ENCODE measurements at regions not wholly inside any gene's neighbourhood (a gene's known extent, or its start where the extent isn't known, plus 50 kb on each side); places are given as distances from the start of the nearest gene placed in this dataset.

DNA sequence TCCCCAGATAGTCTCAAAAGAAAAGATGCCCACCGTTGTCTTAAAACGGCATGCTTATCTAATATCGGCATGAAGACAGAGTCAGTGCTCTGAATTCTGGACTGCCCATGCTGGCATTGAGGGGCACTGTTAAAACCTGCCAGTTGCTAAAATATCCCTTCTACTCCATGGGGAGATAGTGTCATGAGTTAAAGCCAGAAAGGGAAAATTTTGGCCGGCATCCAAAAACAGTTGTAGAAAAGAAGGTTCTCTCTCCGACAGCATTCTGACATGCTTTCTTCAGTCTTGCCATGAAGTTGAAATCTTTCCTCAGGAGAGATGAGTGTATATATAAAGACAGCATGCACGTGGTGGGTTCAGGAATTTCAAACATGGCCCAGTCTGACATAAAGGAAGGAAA, 401.3 kb upstream of the PIK3C3 start:
- Histone ChIP-seq H2AK5ac (ENCODE audit: low read depth, low read length) (no peak overlapping the region), H3K4me3 (ENCODE audit: low read length in 2 of 2) (no peak overlapping the region), H2BK5ac (ENCODE audit: low read length) (no peak overlapping the region), H3K79me1 (ENCODE audit: low read depth, low read length) (no peaks in the 10 kb centered on the region), H3K4me1 (ENCODE audit: control insufficient read depth in 2 of 2, insufficient read depth in 1 of 2, low read depth in 1 of 2, low read length in 2 of 2) (no peaks in the 10 kb centered on the region), H3K27ac (replicated peaks; ENCODE audit: low read length) (no peak overlapping the region), H2BK120ac (ENCODE audit: low read depth, low read length) (no peak overlapping the region), H3K9me3 (replicated peaks in 1 of 2; ENCODE audit: control insufficient read depth in 2 of 2, insufficient read depth in 1 of 2, low read depth in 1 of 2, low read length in 2 of 2) (no peaks in the 10 kb centered on the region), H3K23ac (ENCODE audit: low read depth, low read length, poor library complexity) (no peak overlapping the region), H4K8ac (ENCODE audit: low read depth, low read length) (no peak overlapping the region), H4K91ac (ENCODE audit: low read depth, low read length, poor library complexity) (no peak overlapping the region), H3K27me3 (ENCODE audit: control insufficient read depth in 3 of 3, insufficient read depth in 3 of 3, low read depth in 1 of 3, low read length in 3 of 3) (no peaks in the 10 kb centered on the region), H3K4me2 (ENCODE audit: insufficient read depth, low read length, poor library complexity, severe bottlenecking) (no peak overlapping the region), H3K18ac (ENCODE audit: low read length) (no peak overlapping the region), H2BK12ac (ENCODE audit: low read length) (no peak overlapping the region), H3K9ac (ENCODE audit: low read depth, low read length, poor library complexity) (no peak overlapping the region), H2AFZ (ENCODE audit: low read length) (no peak overlapping the region), H3K36me3 (replicated peaks in 1 of 2; ENCODE audit: control insufficient read depth in 2 of 2, insufficient read depth in 2 of 2, low read length in 2 of 2) (no peaks in the 10 kb centered on the region), H3K4ac (ENCODE audit: low read length) (no peak overlapping the region), H2BK15ac (ENCODE audit: low read length) (no peak overlapping the region), H3K14ac (ENCODE audit: low read length) (no peak overlapping the region)
- DNase-seq (ENCODE audit: low spot score), result no peak
- WGBS, 2 donors (ENCODE audit: extremely low coverage in 2 of 2, insufficient read length in 2 of 2, insufficient replicate concordance in 1 of 2), result no CpG with 5 or more reads among the region's 6 CpGs

DNA sequence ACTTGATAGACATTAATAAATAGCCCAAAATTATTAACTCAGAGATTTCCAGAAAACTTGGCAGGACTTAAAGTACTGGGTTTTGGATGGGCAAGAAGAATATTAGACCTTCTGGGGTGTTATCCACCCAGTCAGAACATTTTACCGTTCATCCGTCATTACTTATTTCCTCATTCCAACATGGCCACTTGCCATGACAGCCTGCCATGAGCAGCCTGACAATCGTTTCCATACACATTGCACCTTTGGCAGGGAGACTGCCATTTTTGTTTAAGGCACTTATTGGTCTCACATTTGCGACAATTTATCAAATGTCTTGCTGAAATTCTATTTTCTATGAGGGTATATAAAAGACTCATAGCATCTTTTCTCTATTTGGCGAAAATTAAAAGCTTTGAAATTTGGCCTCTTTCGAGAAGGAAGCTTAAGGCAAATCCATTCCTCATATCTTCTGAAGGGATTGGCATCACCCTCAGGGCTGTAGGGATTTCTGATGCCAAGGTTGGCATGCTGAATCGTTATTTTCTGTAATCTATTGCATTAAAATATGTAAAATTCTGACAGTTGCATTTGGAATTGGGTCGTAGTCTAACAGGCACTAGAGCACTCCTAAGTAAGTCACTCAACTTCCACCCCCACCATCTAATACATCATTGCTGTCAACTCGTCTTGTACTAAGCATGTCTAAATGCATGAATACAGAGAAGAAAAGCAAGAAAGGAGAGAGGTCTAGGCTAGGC, 406.3 kb upstream of the PIK3C3 start:
- Histone ChIP-seq H2AFZ (ENCODE audit: low read length) (no peak overlapping the region), H2BK15ac (ENCODE audit: low read length) (no peak overlapping the region), H2BK120ac (ENCODE audit: low read depth, low read length) (no peak overlapping the region), H3K36me3 (replicated peaks in 1 of 2; ENCODE audit: control insufficient read depth in 2 of 2, insufficient read depth in 2 of 2, low read length in 2 of 2) (no peaks in the 10 kb centered on the region), H3K14ac (ENCODE audit: low read length) (no peak overlapping the region), H3K9ac (ENCODE audit: low read depth, low read length, poor library complexity) (no peak overlapping the region), H3K18ac (ENCODE audit: low read length) (no peak overlapping the region), H3K23ac (ENCODE audit: low read depth, low read length, poor library complexity) (no peak overlapping the region), H3K79me1 (ENCODE audit: low read depth, low read length) (no peaks in the 10 kb centered on the region), H3K9me3 (replicated peaks in 1 of 2; ENCODE audit: control insufficient read depth in 2 of 2, insufficient read depth in 1 of 2, low read depth in 1 of 2, low read length in 2 of 2) (no peaks in the 10 kb centered on the region), H3K27me3 (ENCODE audit: control insufficient read depth in 3 of 3, insufficient read depth in 3 of 3, low read depth in 1 of 3, low read length in 3 of 3) (no peaks in the 10 kb centered on the region), H3K4ac (ENCODE audit: low read length) (no peak overlapping the region), H3K4me1 (ENCODE audit: control insufficient read depth in 2 of 2, insufficient read depth in 1 of 2, low read depth in 1 of 2, low read length in 2 of 2) (no peaks in the 10 kb centered on the region), H3K4me2 (ENCODE audit: insufficient read depth, low read length, poor library complexity, severe bottlenecking) (no peak overlapping the region), H2BK5ac (ENCODE audit: low read length) (no peak overlapping the region), H4K91ac (ENCODE audit: low read depth, low read length, poor library complexity) (no peak overlapping the region), H4K8ac (ENCODE audit: low read depth, low read length) (no peak overlapping the region), H3K27ac (replicated peaks; ENCODE audit: low read length) (no peak overlapping the region), H2BK12ac (ENCODE audit: low read length) (no peak overlapping the region), H3K4me3 (ENCODE audit: low read length in 2 of 2) (no peak overlapping the region), H2AK5ac (ENCODE audit: low read depth, low read length) (no peak overlapping the region)
- no peak for DNase-seq (ENCODE audit: low spot score)
- no CpG with 5 or more reads among the region's 9 CpGs for WGBS, 2 donors (ENCODE audit: extremely low coverage in 2 of 2, insufficient read length in 2 of 2, insufficient replicate concordance in 1 of 2)

DNA sequence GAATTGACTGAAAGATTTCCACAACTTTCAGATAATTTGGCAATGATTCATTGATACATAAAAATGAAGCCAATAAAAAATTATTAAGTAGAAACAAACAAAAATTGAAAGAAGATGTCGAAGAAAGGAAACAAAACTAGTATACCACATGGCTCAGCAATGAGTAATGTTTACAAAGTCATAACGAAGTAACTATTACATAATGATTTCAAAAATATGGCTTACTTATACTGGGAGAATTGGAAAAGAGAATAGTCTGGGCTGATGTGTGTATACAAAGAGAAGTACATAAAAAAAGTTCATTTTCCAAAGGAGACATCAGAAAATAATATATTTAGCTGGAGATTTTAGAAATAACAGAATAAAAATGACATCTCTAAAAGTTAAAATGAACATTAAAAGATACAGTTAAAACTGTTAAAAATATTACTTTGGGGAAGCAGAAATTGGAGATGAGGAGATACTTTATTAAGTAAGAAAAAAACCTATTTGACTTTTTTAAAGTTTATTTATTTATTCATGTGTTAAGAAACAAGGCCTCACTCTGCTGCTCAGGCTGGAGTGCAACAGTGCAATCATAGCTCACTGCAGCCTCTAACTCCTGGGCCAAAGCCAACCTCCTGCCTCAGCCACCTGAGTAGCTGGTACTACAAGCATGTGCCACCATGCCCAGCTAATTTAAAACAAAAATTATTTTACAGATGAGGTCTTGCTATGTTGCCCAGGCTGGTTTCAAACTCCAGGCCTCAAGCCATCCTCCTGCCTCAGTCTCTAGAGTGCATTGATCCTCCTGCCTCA, 409.7 kb upstream of the PIK3C3 start:
- H3K4me3 ChIP-seq (ENCODE audit: low read length in 2 of 2), result no peak overlapping the region
- no peak for DNase-seq (ENCODE audit: low spot score)

DNA sequence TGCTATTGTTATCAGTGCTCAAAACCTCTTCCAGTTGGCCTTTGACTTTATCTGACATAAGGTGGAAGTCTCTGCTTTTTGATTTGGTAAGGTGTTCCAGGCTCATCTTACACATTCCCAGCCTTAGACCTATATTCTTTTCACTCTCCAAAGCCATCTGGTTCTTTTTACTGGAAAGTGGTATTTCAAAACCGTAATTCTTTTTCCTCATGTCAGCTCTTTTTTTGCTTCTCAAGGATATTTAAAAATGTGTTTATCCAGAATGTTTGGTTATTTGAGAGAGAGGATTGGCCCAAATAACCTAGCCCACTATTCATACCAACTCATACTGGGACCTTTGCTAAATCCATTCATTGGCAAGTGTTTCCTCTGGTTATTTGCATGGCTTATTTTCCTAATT, 411.2 kb upstream of the PIK3C3 start:
- Histone ChIP-seq H2BK12ac (ENCODE audit: low read length) (no peak overlapping the region), H3K36me3 (replicated peaks in 1 of 2; ENCODE audit: control insufficient read depth in 2 of 2, insufficient read depth in 2 of 2, low read length in 2 of 2) (no peaks in the 10 kb centered on the region), H3K4me2 (ENCODE audit: insufficient read depth, low read length, poor library complexity, severe bottlenecking) (no peak overlapping the region), H2BK5ac (ENCODE audit: low read length) (no peak overlapping the region), H3K9me3 (replicated peaks in 1 of 2; ENCODE audit: control insufficient read depth in 2 of 2, insufficient read depth in 1 of 2, low read depth in 1 of 2, low read length in 2 of 2) (no peaks in the 10 kb centered on the region), H3K4me3 (ENCODE audit: low read length in 2 of 2) (no peak overlapping the region), H4K8ac (ENCODE audit: low read depth, low read length) (no peak overlapping the region), H3K79me1 (ENCODE audit: low read depth, low read length) (no peaks in the 10 kb centered on the region), H3K9ac (ENCODE audit: low read depth, low read length, poor library complexity) (no peak overlapping the region), H4K91ac (ENCODE audit: low read depth, low read length, poor library complexity) (no peak overlapping the region), H3K14ac (ENCODE audit: low read length) (no peak overlapping the region), H3K4ac (ENCODE audit: low read length) (no peak overlapping the region), H3K4me1 (ENCODE audit: control insufficient read depth in 2 of 2, insufficient read depth in 1 of 2, low read depth in 1 of 2, low read length in 2 of 2) (no peaks in the 10 kb centered on the region), H2BK120ac (ENCODE audit: low read depth, low read length) (no peak overlapping the region), H3K18ac (ENCODE audit: low read length) (no peak overlapping the region), H2AK5ac (ENCODE audit: low read depth, low read length) (no peak overlapping the region), H2BK15ac (ENCODE audit: low read length) (no peak overlapping the region), H2AFZ (ENCODE audit: low read length) (no peak overlapping the region), H3K27me3 (ENCODE audit: control insufficient read depth in 3 of 3, insufficient read depth in 3 of 3, low read depth in 1 of 3, low read length in 3 of 3) (no peaks in the 10 kb centered on the region), H3K23ac (ENCODE audit: low read depth, low read length, poor library complexity) (no peak overlapping the region), H3K27ac (replicated peaks; ENCODE audit: low read length) (no peak overlapping the region)
- DNase-seq (ENCODE audit: low spot score), result no peak
- WGBS, 2 donors (ENCODE audit: extremely low coverage in 2 of 2, insufficient read length in 2 of 2, insufficient replicate concordance in 1 of 2), result no CpG with 5 or more reads among the region's 1 CpG

More for the DNA sequence above, 409.7 kb upstream of the PIK3C3 start:
- no peak overlapping the region for H2AFZ ChIP-seq (ENCODE audit: low read length)
- no peak overlapping the region for H2BK12ac ChIP-seq (ENCODE audit: low read length)
- no peak overlapping the region for H3K14ac ChIP-seq (ENCODE audit: low read length)
- H2BK5ac ChIP-seq (ENCODE audit: low read length), result no peak overlapping the region
- no peak overlapping the region for H2BK15ac ChIP-seq (ENCODE audit: low read length)
- H3K9me3 ChIP-seq (replicated peaks in 1 of 2; ENCODE audit: control insufficient read depth in 2 of 2, insufficient read depth in 1 of 2, low read depth in 1 of 2, low read length in 2 of 2), result no peaks in the 10 kb centered on the region
- no peaks in the 10 kb centered on the region for H3K4me1 ChIP-seq (ENCODE audit: control insufficient read depth in 2 of 2, insufficient read depth in 1 of 2, low read depth in 1 of 2, low read length in 2 of 2)
- H4K91ac ChIP-seq (ENCODE audit: low read depth, low read length, poor library complexity), result no peak overlapping the region
- no peak overlapping the region for H3K23ac ChIP-seq (ENCODE audit: low read depth, low read length, poor library complexity)
- no peaks in the 10 kb centered on the region for H3K27me3 ChIP-seq (ENCODE audit: control insufficient read depth in 3 of 3, insufficient read depth in 3 of 3, low read depth in 1 of 3, low read length in 3 of 3)
- no peak overlapping the region for H3K27ac ChIP-seq (replicated peaks; ENCODE audit: low read length)
- H3K36me3 ChIP-seq (replicated peaks in 1 of 2; ENCODE audit: control insufficient read depth in 2 of 2, insufficient read depth in 2 of 2, low read length in 2 of 2), result no peaks in the 10 kb centered on the region
- no peak overlapping the region for H3K9ac ChIP-seq (ENCODE audit: low read depth, low read length, poor library complexity)
- no peak overlapping the region for H2AK5ac ChIP-seq (ENCODE audit: low read depth, low read length)
- H3K4me2 ChIP-seq (ENCODE audit: insufficient read depth, low read length, poor library complexity, severe bottlenecking), result no peak overlapping the region
- no CpG with 5 or more reads among the region's 2 CpGs for WGBS, 2 donors (ENCODE audit: extremely low coverage in 2 of 2, insufficient read length in 2 of 2, insufficient replicate concordance in 1 of 2)
- H4K8ac ChIP-seq (ENCODE audit: low read depth, low read length), result no peak overlapping the region
- H2BK120ac ChIP-seq (ENCODE audit: low read depth, low read length), result no peak overlapping the region
- H3K79me1 ChIP-seq (ENCODE audit: low read depth, low read length), result no peaks in the 10 kb centered on the region
- H3K18ac ChIP-seq (ENCODE audit: low read length), result no peak overlapping the region
- no peak overlapping the region for H3K4ac ChIP-seq (ENCODE audit: low read length)

Measured in neuronal stem cell (in vitro differentiated cells).